ENCODE measurements at regions not wholly inside any gene's neighbourhood (a gene's known extent, or its start where the extent isn't known, plus 50 kb on each side); places are given as distances from the start of the nearest gene placed in this dataset.

- TF ChIP-seq ATF2 (CRISPR knock-in tag; IDR thresholded peaks at IDR 0.05) (no peak), MLLT1 (IDR thresholded peaks at IDR 0.05) (no peak), MAZ (CRISPR knock-in tag; conservative IDR thresholded peaks at IDR 0.05 in 1 of 2, IDR thresholded peaks at IDR 0.05 in 1 of 2) (no peak), NRF1 (conservative IDR thresholded peaks at IDR 0.05 in 1 of 2, IDR thresholded peaks at IDR 0.05 in 1 of 2) (no peak), POLR2A (conservative IDR thresholded peaks at IDR 0.05) (no peak)
Observed at GRCh38 chr13:30077240-30077735, 226.9 kb upstream of the UBL3 start.
